ENCODE measurements at regions not wholly inside any gene's neighbourhood (a gene's known extent, or its start where the extent isn't known, plus 50 kb on each side); places are given as distances from the start of the nearest gene placed in this dataset.

GRCh38 chr4:119731146-119731742 is 102.6 kb upstream of the PDE5A start:
- no peaks in the 10 kb centered on the region for H3K9me3 ChIP-seq (ENCODE audit: insufficient read depth, low read depth, low read length)
- H3K4me2 ChIP-seq (ENCODE audit: low read depth, low read length, poor library complexity, severe bottlenecking), result no peak overlapping the region
- no peaks in the 10 kb centered on the region for H3K4me1 ChIP-seq (ENCODE audit: insufficient read depth, low read length, poor library complexity, severe bottlenecking)
- H3K9ac ChIP-seq (ENCODE audit: low read depth, low read length, poor library complexity, severe bottlenecking), result no peak overlapping the region
- no peaks in the 10 kb centered on the region for H3K27me3 ChIP-seq (ENCODE audit: insufficient read depth, low read length, poor library complexity, severe bottlenecking)
- H3K4me3 ChIP-seq (ENCODE audit: low read length, poor library complexity, severe bottlenecking), result no peak overlapping the region
- H4K20me1 ChIP-seq (ENCODE audit: insufficient read depth, low read length, poor library complexity, severe bottlenecking), result no peaks in the 10 kb centered on the region
- H3K79me2 ChIP-seq (ENCODE audit: insufficient read depth, low read length), result no peaks in the 10 kb centered on the region
- no peaks in the 10 kb centered on the region for H3F3A ChIP-seq (ENCODE audit: low read depth)
- H3K36me3 ChIP-seq (ENCODE audit: insufficient read depth, low read length), result no peaks in the 10 kb centered on the region
- TF ChIP-seq EZH2phosphoT487 (IDR thresholded peaks at IDR 0.05; ENCODE audit: borderline replicate concordance) (no peak), CTCF (conservative IDR thresholded peaks at IDR 0.05; ENCODE audit: low read length) (no peak)
- no peaks in the 10 kb centered on the region for H3K9me2 ChIP-seq (replicated peaks; ENCODE audit: low read depth, low read length)
- H2AFZ ChIP-seq (ENCODE audit: low read length), result no peak overlapping the region

- H3K9me2 ChIP-seq (replicated peaks; ENCODE audit: low read depth, low read length), result no peaks in the 10 kb centered on the region
- no peaks in the 10 kb centered on the region for H3K79me2 ChIP-seq (ENCODE audit: insufficient read depth, low read length)
- H3K4me3 ChIP-seq (ENCODE audit: low read length, poor library complexity, severe bottlenecking), result no peak overlapping the region
- no peaks in the 10 kb centered on the region for H4K20me1 ChIP-seq (ENCODE audit: insufficient read depth, low read length, poor library complexity, severe bottlenecking)
- H3K36me3 ChIP-seq (ENCODE audit: insufficient read depth, low read length), result no peaks in the 10 kb centered on the region
- TF ChIP-seq EZH2phosphoT487 (IDR thresholded peaks at IDR 0.05; ENCODE audit: borderline replicate concordance), result no peak
- TF ChIP-seq CTCF (conservative IDR thresholded peaks at IDR 0.05; ENCODE audit: low read length), result no peak
- H3K4me1 ChIP-seq (ENCODE audit: insufficient read depth, low read length, poor library complexity, severe bottlenecking), result no peaks in the 10 kb centered on the region
- no peak overlapping the region for H3K9ac ChIP-seq (ENCODE audit: low read depth, low read length, poor library complexity, severe bottlenecking)
- no peak overlapping the region for H2AFZ ChIP-seq (ENCODE audit: low read length)
- H3K27me3 ChIP-seq (ENCODE audit: insufficient read depth, low read length, poor library complexity, severe bottlenecking), result no peaks in the 10 kb centered on the region
- H3K4me2 ChIP-seq (ENCODE audit: low read depth, low read length, poor library complexity, severe bottlenecking), result no peak overlapping the region
- no peaks in the 10 kb centered on the region for H3F3A ChIP-seq (ENCODE audit: low read depth)
- H3K9me3 ChIP-seq (ENCODE audit: insufficient read depth, low read depth, low read length), result no peaks in the 10 kb centered on the region
These were observed 102.0 kb upstream of the PDE5A start for GRCh38 chr4:119730671-119730950.

GRCh38 chr4:119729835-119730670 is 101.4 kb upstream of the PDE5A start:
- Histone ChIP-seq H3K27me3 (ENCODE audit: insufficient read depth, low read length, poor library complexity, severe bottlenecking) (no peaks in the 10 kb centered on the region), H3K36me3 (ENCODE audit: insufficient read depth, low read length) (no peaks in the 10 kb centered on the region), H4K20me1 (ENCODE audit: insufficient read depth, low read length, poor library complexity, severe bottlenecking) (no peaks in the 10 kb centered on the region), H3K9me2 (replicated peaks; ENCODE audit: low read depth, low read length) (no peaks in the 10 kb centered on the region), H3K4me2 (ENCODE audit: low read depth, low read length, poor library complexity, severe bottlenecking) (no peak overlapping the region), H2AFZ (ENCODE audit: low read length) (no peak overlapping the region), H3K79me2 (ENCODE audit: insufficient read depth, low read length) (no peaks in the 10 kb centered on the region), H3K4me1 (ENCODE audit: insufficient read depth, low read length, poor library complexity, severe bottlenecking) (no peaks in the 10 kb centered on the region), H3K9ac (ENCODE audit: low read depth, low read length, poor library complexity, severe bottlenecking) (no peak overlapping the region), H3K4me3 (ENCODE audit: low read length, poor library complexity, severe bottlenecking) (no peak overlapping the region), H3F3A (ENCODE audit: low read depth) (no peaks in the 10 kb centered on the region), H3K9me3 (ENCODE audit: insufficient read depth, low read depth, low read length) (no peaks in the 10 kb centered on the region)
- TF ChIP-seq CTCF (conservative IDR thresholded peaks at IDR 0.05; ENCODE audit: low read length), result no peak
- no peak for TF ChIP-seq EZH2phosphoT487 (IDR thresholded peaks at IDR 0.05; ENCODE audit: borderline replicate concordance)
